ENCODE measurements at regions not wholly inside any gene's neighbourhood (a gene's known extent, or its start where the extent isn't known, plus 50 kb on each side); places are given as distances from the start of the nearest gene placed in this dataset.

GRCh38 chr17:33642002-33642401 is 348.9 kb upstream of the ASIC2 start:
- TF ChIP-seq POLR2A (IDR thresholded peaks at IDR 0.05; ENCODE audit: low read depth, low read length) (no peak), RFX5 (IDR thresholded peaks at IDR 0.05; ENCODE audit: low read depth, low read length) (no peak), RAD21 (IDR thresholded peaks at IDR 0.05; ENCODE audit: low read length) (no peak), CEBPB (IDR thresholded peaks at IDR 0.05; ENCODE audit: low read depth, low read length) (no peak), BHLHE40 (IDR thresholded peaks at IDR 0.05; ENCODE audit: low read depth, low read length) (no peak), MAZ (IDR thresholded peaks at IDR 0.05; ENCODE audit: borderline replicate concordance, low read depth, low read length) (no peak), RCOR1 (IDR thresholded peaks at IDR 0.05; ENCODE audit: insufficient replicate concordance, low read length) (no peak)
- TF ChIP-seq, protein P1, sequence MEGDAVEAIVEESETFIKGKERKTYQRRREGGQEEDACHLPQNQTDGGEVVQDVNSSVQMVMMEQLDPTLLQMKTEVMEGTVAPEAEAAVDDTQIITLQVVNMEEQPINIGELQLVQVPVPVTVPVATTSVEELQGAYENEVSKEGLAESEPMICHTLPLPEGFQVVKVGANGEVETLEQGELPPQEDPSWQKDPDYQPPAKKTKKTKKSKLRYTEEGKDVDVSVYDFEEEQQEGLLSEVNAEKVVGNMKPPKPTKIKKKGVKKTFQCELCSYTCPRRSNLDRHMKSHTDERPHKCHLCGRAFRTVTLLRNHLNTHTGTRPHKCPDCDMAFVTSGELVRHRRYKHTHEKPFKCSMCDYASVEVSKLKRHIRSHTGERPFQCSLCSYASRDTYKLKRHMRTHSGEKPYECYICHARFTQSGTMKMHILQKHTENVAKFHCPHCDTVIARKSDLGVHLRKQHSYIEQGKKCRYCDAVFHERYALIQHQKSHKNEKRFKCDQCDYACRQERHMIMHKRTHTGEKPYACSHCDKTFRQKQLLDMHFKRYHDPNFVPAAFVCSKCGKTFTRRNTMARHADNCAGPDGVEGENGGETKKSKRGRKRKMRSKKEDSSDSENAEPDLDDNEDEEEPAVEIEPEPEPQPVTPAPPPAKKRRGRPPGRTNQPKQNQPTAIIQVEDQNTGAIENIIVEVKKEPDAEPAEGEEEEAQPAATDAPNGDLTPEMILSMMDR (conservative IDR thresholded peaks at IDR 0.05; ENCODE audit: low read depth, low read length) = no peak
- TF ChIP-seq, protein P2, sequence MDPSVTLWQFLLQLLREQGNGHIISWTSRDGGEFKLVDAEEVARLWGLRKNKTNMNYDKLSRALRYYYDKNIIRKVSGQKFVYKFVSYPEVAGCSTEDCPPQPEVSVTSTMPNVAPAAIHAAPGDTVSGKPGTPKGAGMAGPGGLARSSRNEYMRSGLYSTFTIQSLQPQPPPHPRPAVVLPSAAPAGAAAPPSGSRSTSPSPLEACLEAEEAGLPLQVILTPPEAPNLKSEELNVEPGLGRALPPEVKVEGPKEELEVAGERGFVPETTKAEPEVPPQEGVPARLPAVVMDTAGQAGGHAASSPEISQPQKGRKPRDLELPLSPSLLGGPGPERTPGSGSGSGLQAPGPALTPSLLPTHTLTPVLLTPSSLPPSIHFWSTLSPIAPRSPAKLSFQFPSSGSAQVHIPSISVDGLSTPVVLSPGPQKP (IDR thresholded peaks at IDR 0.05; ENCODE audit: borderline replicate concordance, low read depth, low read length) = no peak

Measured in IMR-90 (cell line).